HG02678 (cell line): ENCODE measurements at regions not wholly inside any gene's neighbourhood (a gene's known extent, or its start where the extent isn't known, plus 50 kb on each side); places are given as distances from the start of the nearest gene placed in this dataset.
A peak's percentile ranks its signal among the peaks of the same experiment; 100 is the strongest.

Experiments
- ATAC-seq: cut with Tn5 transposase; IDR thresholded peaks from one replicate; pipeline ENCODE4 v1.9.1; 2021; ENCODE audit warnings: mild to moderate bottlenecking, moderate library complexity; ENCODE audit not compliant: unreplicated experiment

- ATAC-seq, result no peak
Observed at GRCh38 chr6:4308364-4308763, 173.0 kb upstream of the ECI2 start.

GRCh38 chr6:4304927-4305455, 169.6 kb upstream of the ECI2 start:
- ATAC-seq, result no peak

- no peak for ATAC-seq
Observed at GRCh38 chr6:4303638-4304037, 168.3 kb upstream of the ECI2 start.

GRCh38 chr6:4302524-4302923, 167.1 kb upstream of the ECI2 start:
- no peak for ATAC-seq

- ATAC-seq, result no peak
Observed at GRCh38 chr6:4301871-4302270, 166.5 kb upstream of the ECI2 start.

GRCh38 chr6:4300917-4301316, 165.5 kb upstream of the ECI2 start:
- no peak for ATAC-seq

- no peak for ATAC-seq
Observed at GRCh38 chr6:4299476-4299875, 164.1 kb upstream of the ECI2 start.

GRCh38 chr6:4297348-4297747, 162.0 kb upstream of the ECI2 start:
- ATAC-seq, result no peak

GRCh38 chr6:4296552-4296951, 161.2 kb upstream of the ECI2 start:
- ATAC-seq, result no peak

GRCh38 chr6:4295783-4296155, 160.4 kb upstream of the ECI2 start:
- ATAC-seq, result no peak

GRCh38 chr6:4295058-4295782, 159.8 kb upstream of the ECI2 start:
- ATAC-seq, result no peak

- no peak for ATAC-seq
Observed at GRCh38 chr6:4294636-4295035, 159.3 kb upstream of the ECI2 start.

GRCh38 chr6:4291453-4292403, 156.4 kb upstream of the ECI2 start:
- ATAC-seq, result no peak

GRCh38 chr6:4289770-4290320, 154.5 kb upstream of the ECI2 start:
- ATAC-seq, result no peak

- ATAC-seq, result no peak
Observed at GRCh38 chr6:4287811-4288244, 152.5 kb upstream of the ECI2 start.

GRCh38 chr6:4287372-4287771, 152.0 kb upstream of the ECI2 start:
- ATAC-seq, result no peak

- ATAC-seq, result no peak
Observed at GRCh38 chr6:4282926-4283325, 147.6 kb upstream of the ECI2 start.

- peak; percentile 66 for ATAC-seq
Observed at GRCh38 chr6:4281341-4282293, 146.2 kb upstream of the ECI2 start.

- no peak for ATAC-seq
Observed at GRCh38 chr6:4280707-4281106, 145.3 kb upstream of the ECI2 start.

- no peak for ATAC-seq
Observed at GRCh38 chr6:4280031-4280430, 144.7 kb upstream of the ECI2 start.
